GM12873 (cell line): ENCODE measurements at regions not wholly inside any gene's neighbourhood (a gene's known extent, or its start where the extent isn't known, plus 50 kb on each side); places are given as distances from the start of the nearest gene placed in this dataset.
A peak's percentile ranks its signal among the peaks of the same experiment; 100 is the strongest.

Source experiments
- CTCF ChIP-seq: IDR thresholded peaks from 2 replicates; pipeline ENCODE4 v1.5.1; 2012; ENCODE audit warnings: low read depth, mild to moderate bottlenecking, moderate library complexity, low read length, control low read depth; ENCODE audit not compliant: insufficient read depth; ENCODE audit errors: missing control alignments

DNA sequence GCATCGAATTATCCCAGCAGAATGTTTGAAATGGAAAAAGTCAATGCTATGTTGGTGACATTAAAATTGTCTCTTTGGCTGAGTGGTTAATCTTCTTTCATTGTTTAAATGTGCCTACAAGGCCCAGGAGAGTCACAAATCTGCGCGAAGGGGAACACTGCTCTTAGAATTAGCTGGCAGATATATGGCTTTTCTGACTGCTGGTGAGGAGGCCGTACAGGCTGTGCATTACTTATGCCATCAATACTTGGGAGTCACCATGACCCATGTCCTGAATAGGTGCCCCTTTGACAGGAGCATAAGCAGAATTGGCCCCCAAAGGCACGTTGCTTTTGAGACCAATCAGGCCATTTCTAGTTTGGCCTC is 521.5 kb downstream of the FUT8 start:
- TF ChIP-seq CTCF: no peak

- no peak for TF ChIP-seq CTCF
Measured at GRCh38 chr14:65936342-65936975, 523.9 kb downstream of the FUT8 start.

DNA sequence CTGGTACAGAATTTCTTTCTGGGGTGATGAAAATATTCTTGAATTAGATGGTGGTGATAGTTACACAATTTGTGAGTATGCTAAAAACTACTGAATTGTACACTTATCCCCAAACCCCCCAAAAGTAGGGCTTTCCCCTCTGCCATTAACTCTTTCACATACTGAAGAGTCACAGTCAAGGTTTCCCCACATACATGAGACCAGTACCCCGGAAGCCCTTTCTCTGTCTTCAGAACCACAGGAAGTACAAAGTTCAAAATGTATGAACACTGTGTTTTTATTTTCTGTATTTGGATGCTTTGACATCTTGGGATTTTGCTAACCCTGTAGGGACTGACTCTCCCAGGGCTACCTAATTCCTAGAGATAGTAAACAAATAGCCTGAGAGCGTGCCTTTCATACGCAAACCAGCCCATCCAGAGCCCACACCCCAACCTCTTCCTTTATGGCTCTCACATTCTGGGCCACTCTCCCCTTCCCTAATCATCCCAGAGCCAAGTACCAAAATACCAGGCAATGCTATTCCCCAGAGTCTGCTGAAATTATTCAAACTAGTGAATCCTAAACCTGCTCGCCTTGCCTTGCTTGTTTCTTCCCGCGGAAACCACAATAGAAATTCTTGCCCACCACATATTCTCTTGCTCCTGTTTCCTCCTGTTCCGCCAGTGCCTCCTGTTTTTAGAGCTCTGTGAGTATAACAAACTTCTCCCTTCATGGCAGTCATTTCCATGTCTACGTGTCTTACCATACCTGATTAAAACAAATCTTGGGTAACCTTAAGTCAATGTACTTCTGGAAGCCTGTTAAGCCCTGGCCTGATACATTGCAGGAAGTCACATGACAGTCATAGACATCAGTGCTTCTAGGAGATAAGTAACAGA is 524.8 kb downstream of the FUT8 start:
- TF ChIP-seq CTCF: no peak

- TF ChIP-seq CTCF: no peak
Measured at GRCh38 chr14:65937960-65938316, 525.4 kb downstream of the FUT8 start.

DNA sequence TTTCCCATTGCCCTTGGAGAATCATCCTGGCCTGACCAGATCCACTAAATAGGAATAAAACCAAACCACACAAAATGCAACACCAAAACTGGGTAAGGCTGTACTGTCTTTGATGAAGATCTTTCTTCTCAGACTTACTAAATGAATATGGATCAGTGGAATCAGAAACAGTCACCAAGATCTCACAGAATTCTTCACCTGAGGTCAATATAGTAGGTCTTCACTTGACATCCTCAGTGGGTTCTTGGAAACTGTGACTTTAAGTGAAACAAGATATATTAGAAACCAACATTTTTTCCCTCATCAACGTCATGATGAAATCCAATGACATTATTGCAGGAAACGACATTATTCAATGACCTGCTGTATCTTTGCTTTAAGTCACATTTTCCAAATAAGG is 526.2 kb downstream of the FUT8 start:
- no peak for TF ChIP-seq CTCF

GRCh38 chr14:65939184-65939583 is 526.7 kb downstream of the FUT8 start:
- no peak for TF ChIP-seq CTCF

- TF ChIP-seq CTCF: peak; percentile 41
Measured at GRCh38 chr14:65940056-65940735, 527.7 kb downstream of the FUT8 start.
